KMS-11 (cell line): ENCODE measurements at regions not wholly inside any gene's neighbourhood (a gene's known extent, or its start where the extent isn't known, plus 50 kb on each side); places are given as distances from the start of the nearest gene placed in this dataset.

ENCODE experiments used
- H2AFZ ChIP-seq: fragments of 200-600 bp; sonication (generic); 2 replicates; pipeline ENCODE4 v1.6.1; 2016; ENCODE audit warnings: antibody characterized with exemption, mixed run types, low read depth
- H3K27ac ChIP-seq: fragments of 200-600 bp; sonication (generic); 2 replicates; pipeline ENCODE4 v1.6.1; 2016; ENCODE audit warnings: mild to moderate bottlenecking, mixed run types
- H3K27me3 ChIP-seq: fragments of 200-600 bp; sonication (generic); 2 replicates; pipeline ENCODE4 v1.6.1; 2017; ENCODE audit warnings: mild to moderate bottlenecking, low read depth, mixed run types, moderate library complexity; ENCODE audit not compliant: insufficient read depth
- H3K36me3 ChIP-seq: fragments of 200-600 bp; sonication (generic); 2 replicates; pipeline ENCODE4 v1.6.1; 2017; ENCODE audit warnings: mild to moderate bottlenecking, mixed run types; ENCODE audit not compliant: insufficient read depth
- H3K4me1 ChIP-seq: fragments of 200-600 bp; sonication (generic); 2 replicates; pipeline ENCODE4 v1.6.1; 2016; ENCODE audit warnings: mild to moderate bottlenecking, low read depth, mixed run types; ENCODE audit not compliant: poor library complexity, severe bottlenecking
- H3K4me2 ChIP-seq: fragments of 200-600 bp; sonication (generic); 2 replicates; pipeline ENCODE4 v1.7.0; 2016; ENCODE audit warnings: mild to moderate bottlenecking, mixed run types
- H3K4me3 ChIP-seq: fragments of 200-600 bp; sonication (generic); IDR thresholded peaks from 2 replicates; pipeline ENCODE4 v1.6.1; 2017; ENCODE audit warnings: low read depth, low read length, mixed read lengths; ENCODE audit not compliant: insufficient read depth
- H3K79me2 ChIP-seq: fragments of 200-600 bp; sonication (generic); 2 replicates; pipeline ENCODE4 v1.6.1; 2016; ENCODE audit warnings: low read depth, mixed run types; ENCODE audit not compliant: insufficient read depth
- H3K9ac ChIP-seq: fragments of 200-600 bp; sonication (generic); 2 replicates; pipeline ENCODE4 v1.6.1; 2016; ENCODE audit warnings: mild to moderate bottlenecking, mixed run types
- H4K20me1 ChIP-seq: fragments of 200-600 bp; sonication (generic); 2 replicates; pipeline ENCODE4 v1.6.1; 2016; ENCODE audit warnings: mild to moderate bottlenecking, mixed run types; ENCODE audit not compliant: insufficient read depth
- CTCF ChIP-seq: fragments of 200-600 bp; sonication (generic); conservative IDR thresholded peaks from 2 replicates; pipeline ENCODE4 v1.6.1; 2017; ENCODE audit warnings: low read depth, mild to moderate bottlenecking, antibody characterized with exemption, low read length, moderate library complexity, mixed read lengths

- no peak for TF ChIP-seq CTCF
- Histone ChIP-seq H2AFZ (no peak overlapping the region), H3K27me3 (no peaks in the 10 kb centered on the region), H3K36me3 (no peaks in the 10 kb centered on the region), H3K4me3 (no peak overlapping the region), H3K9ac (no peak overlapping the region), H4K20me1 (no peaks in the 10 kb centered on the region), H3K27ac (no peak overlapping the region), H3K79me2 (no peaks in the 10 kb centered on the region), H3K4me2 (no peak overlapping the region), H3K4me1 (no peaks in the 10 kb centered on the region)
Observed at GRCh38 chr11:97502201-97502600, 1112.4 kb downstream of the JRKL start.

GRCh38 chr11:97506076-97506759 lies 1116.4 kb downstream of the JRKL start:
- H4K20me1 ChIP-seq = no peaks in the 10 kb centered on the region
- H3K79me2 ChIP-seq = no peaks in the 10 kb centered on the region
- no peak overlapping the region for H3K27ac ChIP-seq
- H3K36me3 ChIP-seq = no peaks in the 10 kb centered on the region
- no peak for TF ChIP-seq CTCF
- H3K4me1 ChIP-seq = no peaks in the 10 kb centered on the region
- H3K4me3 ChIP-seq = no peak overlapping the region
- no peak overlapping the region for H3K4me2 ChIP-seq
- H3K27me3 ChIP-seq = no peaks in the 10 kb centered on the region
- H3K9ac ChIP-seq = no peak overlapping the region
- no peak overlapping the region for H2AFZ ChIP-seq

- no peak overlapping the region for H3K4me2 ChIP-seq
- TF ChIP-seq CTCF = no peak
- no peaks in the 10 kb centered on the region for H4K20me1 ChIP-seq
- no peak overlapping the region for H3K4me3 ChIP-seq
- H3K27ac ChIP-seq = no peak overlapping the region
- no peaks in the 10 kb centered on the region for H3K79me2 ChIP-seq
- H2AFZ ChIP-seq = no peak overlapping the region
- H3K36me3 ChIP-seq = no peaks in the 10 kb centered on the region
- no peaks in the 10 kb centered on the region for H3K4me1 ChIP-seq
- H3K9ac ChIP-seq = no peak overlapping the region
- H3K27me3 ChIP-seq = no peaks in the 10 kb centered on the region
Observed at GRCh38 chr11:97514446-97514845, 1124.6 kb downstream of the JRKL start.

GRCh38 chr11:97516688-97517087 lies 1126.9 kb downstream of the JRKL start:
- H3K4me1 ChIP-seq = no peaks in the 10 kb centered on the region
- TF ChIP-seq CTCF = no peak

More at GRCh38 chr11:97516688-97517087, 1126.9 kb downstream of the JRKL start:
- Histone ChIP-seq H4K20me1 (no peaks in the 10 kb centered on the region), H3K9ac (no peak overlapping the region), H3K27me3 (no peaks in the 10 kb centered on the region), H2AFZ (no peak overlapping the region), H3K4me3 (no peak overlapping the region), H3K36me3 (no peaks in the 10 kb centered on the region), H3K79me2 (no peaks in the 10 kb centered on the region), H3K4me2 (no peak overlapping the region), H3K27ac (no peak overlapping the region)
